ENCODE measurements at regions not wholly inside any gene's neighbourhood (a gene's known extent, or its start where the extent isn't known, plus 50 kb on each side); places are given as distances from the start of the nearest gene placed in this dataset.

GRCh38 chr22:45096256-45096907, 67.3 kb upstream of the NUP50 start:
- peak; percentile 71 to 75 for TF ChIP-seq CTCF (IDR thresholded peaks at IDR 0.05)
- Histone ChIP-seq H3K36me3 (no peaks in the 10 kb centered on the region), H3K27ac (no peak overlapping the region), H3K4me1 (no peaks in the 10 kb centered on the region), H3K27me3 (no peaks in the 10 kb centered on the region), H3K9me3 (no peaks in the 10 kb centered on the region), H3K4me3 (no peak overlapping the region)
- peak; percentile 66 for DNase-seq (ENCODE audit: low spot score)

DNA sequence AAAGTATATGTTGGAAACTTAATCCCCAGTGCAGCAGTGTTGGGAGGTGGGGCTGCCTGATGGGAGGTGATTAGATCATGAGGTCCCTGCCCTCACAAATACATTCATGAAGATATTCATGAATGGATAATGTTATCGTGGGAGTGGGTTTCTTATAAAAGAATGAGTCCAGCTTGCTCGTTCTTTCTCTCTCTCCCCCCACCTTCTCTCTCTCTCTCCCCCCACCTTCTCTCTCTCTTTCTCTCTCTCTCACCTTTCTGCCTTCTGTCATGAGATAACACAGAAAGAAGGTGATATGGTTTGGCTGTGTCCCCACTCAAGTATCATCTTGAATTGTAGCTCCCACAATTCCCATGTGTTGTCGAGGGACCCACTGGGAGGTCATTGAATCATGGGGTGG, 66.7 kb upstream of the NUP50 start:
- no peak overlapping the region for H3K27ac ChIP-seq
- no peak overlapping the region for H3K4me3 ChIP-seq
- H3K36me3 ChIP-seq: no peaks in the 10 kb centered on the region
- no peaks in the 10 kb centered on the region for H3K27me3 ChIP-seq
- no peak for TF ChIP-seq CTCF (IDR thresholded peaks at IDR 0.05)
- H3K4me1 ChIP-seq: no peaks in the 10 kb centered on the region
- DNase-seq (ENCODE audit: low spot score): no peak
- H3K9me3 ChIP-seq: no peaks in the 10 kb centered on the region

GRCh38 chr22:45098056-45098455, 65.7 kb upstream of the NUP50 start:
- Histone ChIP-seq H3K9me3 (no peaks in the 10 kb centered on the region), H3K4me3 (no peak overlapping the region), H3K27me3 (no peaks in the 10 kb centered on the region), H3K27ac (no peak overlapping the region), H3K36me3 (no peaks in the 10 kb centered on the region), H3K4me1 (no peaks in the 10 kb centered on the region)
- no peak for TF ChIP-seq CTCF (IDR thresholded peaks at IDR 0.05)
- no peak for DNase-seq (ENCODE audit: low spot score)

DNA sequence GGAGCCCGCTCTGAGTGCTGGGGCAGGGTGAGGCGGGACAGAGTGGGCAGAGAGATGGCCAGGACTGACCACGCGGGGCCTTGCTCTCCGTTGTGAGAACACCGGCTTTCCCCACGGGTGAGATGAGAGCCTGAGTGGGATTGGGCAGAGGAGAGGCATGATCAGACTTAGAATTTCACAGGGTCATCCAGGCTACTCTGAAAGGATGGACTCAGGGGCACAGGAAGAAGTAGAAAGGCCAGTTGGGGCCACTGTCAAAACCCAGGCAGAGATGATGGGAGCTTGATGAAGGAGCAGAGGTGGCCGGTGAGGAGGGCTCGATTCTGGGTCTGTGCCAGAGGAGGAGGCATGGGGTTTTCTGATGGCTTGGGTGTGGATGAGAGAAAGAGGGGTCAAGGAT, 63.8 kb upstream of the NUP50 start:
- H3K27ac ChIP-seq: no peak overlapping the region
- H3K4me1 ChIP-seq: no peaks in the 10 kb centered on the region
- no peaks in the 10 kb centered on the region for H3K9me3 ChIP-seq
- no peaks in the 10 kb centered on the region for H3K27me3 ChIP-seq
- no peak for TF ChIP-seq CTCF (IDR thresholded peaks at IDR 0.05)
- no peak overlapping the region for H3K4me3 ChIP-seq
- DNase-seq (ENCODE audit: low spot score): no peak
- no peaks in the 10 kb centered on the region for H3K36me3 ChIP-seq

GRCh38 chr22:45101515-45102227, 62.1 kb upstream of the NUP50 start:
- H3K4me3 ChIP-seq: no peak overlapping the region
- no peaks in the 10 kb centered on the region for H3K27me3 ChIP-seq
- no peaks in the 10 kb centered on the region for H3K9me3 ChIP-seq
- DNase-seq (ENCODE audit: low spot score): peak; percentile 64
- no peaks in the 10 kb centered on the region for H3K4me1 ChIP-seq
- no peak for TF ChIP-seq CTCF (IDR thresholded peaks at IDR 0.05)
- H3K27ac ChIP-seq: no peak overlapping the region
- no peaks in the 10 kb centered on the region for H3K36me3 ChIP-seq
